NCI-H446 (cell line): ENCODE measurements at regions not wholly inside any gene's neighbourhood (a gene's known extent, or its start where the extent isn't known, plus 50 kb on each side); places are given as distances from the start of the nearest gene placed in this dataset.
A peak's percentile ranks its signal among the peaks of the same experiment; 100 is the strongest.
"Not testable (repeated sequence)": the region's sequence is repeated elsewhere in the genome, so short reads cannot be mapped to it uniquely, and the experiment has no call there.

Experiments
- DNase-seq, 2 experiments: peaks; one replicate each; lab custom pipeline; 2025; lab: John Stamatoyannopoulos, UW

DNA sequence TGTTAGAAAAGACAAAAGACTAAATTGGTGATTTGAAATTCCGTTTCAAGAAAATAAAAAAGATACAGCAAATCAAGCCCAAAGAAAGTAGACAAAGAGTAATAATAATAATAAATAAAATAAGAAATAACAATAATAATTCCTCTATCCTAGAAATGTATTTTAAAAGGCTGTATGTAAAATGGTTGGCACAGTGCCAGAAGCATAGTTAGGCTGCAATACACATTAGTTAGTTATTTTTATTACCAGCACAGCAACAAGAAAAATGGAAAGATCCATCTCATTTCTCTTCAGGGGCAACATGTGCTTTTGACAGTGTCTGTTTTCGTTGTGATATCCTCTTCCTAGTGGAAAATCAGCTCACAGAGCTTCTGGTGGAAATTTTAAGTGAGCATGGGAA lies 174.1 kb upstream of the TMTC1 start:
- DNase-seq, result no peak

DNA sequence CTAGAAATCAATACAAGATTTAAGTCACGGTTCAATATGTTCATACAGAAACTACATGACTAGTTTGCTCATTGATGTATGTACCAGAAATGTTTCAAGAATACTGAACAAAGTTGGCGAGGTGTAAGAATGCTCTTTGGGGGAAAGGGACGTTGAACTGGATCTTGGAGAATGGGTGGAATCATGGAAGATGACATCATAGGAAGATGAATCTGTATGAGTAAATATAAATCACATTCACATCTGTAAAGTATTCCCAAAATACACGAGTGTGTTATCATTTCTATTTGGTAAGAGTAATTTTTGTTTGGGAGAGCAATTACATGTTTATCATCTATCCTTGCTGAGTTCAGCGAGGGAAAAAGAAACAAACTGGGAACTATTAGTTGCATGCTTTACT lies 162.2 kb upstream of the TMTC1 start:
- DNase-seq, result no peak

DNA sequence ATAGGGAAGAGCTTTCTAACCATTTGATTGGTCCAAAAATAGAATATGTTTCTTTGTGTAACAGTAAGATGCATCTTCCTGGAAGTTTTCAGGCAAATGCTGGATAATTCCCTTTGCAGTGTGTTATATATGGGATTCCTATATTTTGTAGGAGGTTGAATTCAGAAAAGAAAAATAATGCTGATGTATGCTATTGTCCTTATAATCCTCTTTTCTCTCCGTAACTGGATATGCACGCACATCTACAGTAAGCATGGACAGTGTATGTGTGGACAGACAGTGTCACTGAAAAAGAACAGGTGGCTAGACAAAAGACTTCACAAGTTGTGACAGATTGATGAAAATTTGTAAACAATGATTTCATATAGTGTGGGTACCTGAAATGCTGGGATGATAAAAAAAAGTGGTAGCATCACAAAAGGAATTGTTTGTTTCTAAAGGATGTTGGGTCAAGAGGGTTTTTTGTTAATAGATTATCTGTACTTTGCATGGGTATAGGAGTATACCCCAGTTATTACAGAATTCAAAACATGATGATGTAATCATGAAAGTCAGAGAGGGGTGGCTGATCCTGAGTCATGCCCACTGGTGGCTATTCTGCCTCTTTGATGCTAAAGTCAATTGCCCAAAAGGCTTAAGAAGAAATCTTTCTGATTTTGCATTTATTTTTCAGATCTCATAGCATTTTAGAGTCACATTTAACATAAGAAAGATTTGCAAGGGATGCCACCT lies 160.7 kb upstream of the TMTC1 start:
- DNase-seq, result no peak

DNA sequence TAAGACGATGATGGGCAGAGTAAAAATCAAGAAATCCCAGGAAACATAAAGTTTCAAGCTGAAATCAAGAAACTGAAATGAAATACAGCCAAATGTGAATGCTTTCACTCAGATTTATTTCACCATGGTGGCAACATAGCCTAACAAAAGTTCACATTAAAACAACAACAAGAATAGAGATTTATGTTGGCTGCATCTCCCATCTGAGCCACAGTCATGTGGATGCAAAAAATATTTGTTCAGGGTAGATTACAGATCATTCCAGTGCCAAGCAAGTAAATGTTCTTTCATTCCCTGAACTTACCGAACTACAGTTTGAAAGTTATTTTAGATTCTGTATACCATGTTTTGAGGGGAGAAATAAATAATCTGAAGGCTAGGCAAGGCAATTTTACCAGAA lies 159.9 kb upstream of the TMTC1 start:
- DNase-seq, result no peak

DNA sequence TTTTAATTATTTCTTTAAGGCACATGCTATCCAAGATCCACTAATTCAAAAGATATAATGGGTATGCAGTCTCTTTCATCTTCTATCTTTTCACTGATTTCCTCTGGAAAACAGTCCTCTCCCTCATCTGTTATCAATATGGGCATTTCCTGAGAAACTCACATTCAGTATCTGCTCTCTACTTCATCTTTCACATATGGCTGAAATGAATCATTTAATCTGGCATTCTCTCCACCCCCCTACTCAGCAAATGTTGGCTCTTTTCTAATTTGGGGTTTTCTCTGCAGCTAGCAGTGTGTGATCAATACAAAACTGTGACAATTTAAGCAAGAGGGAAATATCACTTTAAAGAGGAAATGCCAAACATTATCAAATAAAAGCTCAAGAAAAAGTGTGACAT lies 157.1 kb upstream of the TMTC1 start:
- DNase-seq, result no peak

DNA sequence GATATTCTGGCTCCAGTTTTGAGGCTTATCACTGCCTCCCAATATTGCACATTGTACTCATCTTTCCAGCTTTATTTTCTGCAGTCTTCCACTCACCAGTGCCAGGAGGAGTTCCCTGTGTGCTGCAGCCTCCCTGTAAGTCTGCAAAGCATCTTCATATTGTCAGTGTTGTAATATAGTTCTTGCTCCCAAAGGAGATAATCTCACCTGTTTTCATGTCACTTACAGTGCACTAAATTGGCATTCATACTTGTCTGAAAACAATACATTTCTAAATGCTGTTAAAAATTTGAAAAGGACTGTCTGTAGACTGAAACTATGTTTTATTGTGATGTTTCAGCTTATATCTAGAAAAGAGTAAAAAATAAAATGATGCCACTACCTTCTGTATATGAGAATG lies 146.8 kb upstream of the TMTC1 start:
- DNase-seq, result no peak

DNA sequence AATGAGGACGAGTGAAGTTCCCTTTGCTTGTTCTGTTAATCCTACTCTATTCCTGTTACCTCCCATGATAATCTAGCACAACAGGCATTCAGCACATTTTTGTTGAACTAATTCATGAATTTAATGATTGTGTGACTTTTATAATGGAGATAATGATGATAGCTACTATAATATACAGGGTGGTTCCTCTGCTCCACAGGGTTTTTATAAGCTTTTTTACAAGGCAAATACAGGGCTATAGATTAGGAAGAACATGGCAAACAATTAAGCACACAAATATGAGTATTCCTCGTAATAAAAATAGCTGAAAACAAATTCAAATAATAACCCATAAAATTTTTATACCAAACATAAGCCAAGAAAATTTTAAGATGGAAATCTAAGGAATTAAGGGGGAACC lies 145.6 kb upstream of the TMTC1 start:
- DNase-seq, result no peak

DNA sequence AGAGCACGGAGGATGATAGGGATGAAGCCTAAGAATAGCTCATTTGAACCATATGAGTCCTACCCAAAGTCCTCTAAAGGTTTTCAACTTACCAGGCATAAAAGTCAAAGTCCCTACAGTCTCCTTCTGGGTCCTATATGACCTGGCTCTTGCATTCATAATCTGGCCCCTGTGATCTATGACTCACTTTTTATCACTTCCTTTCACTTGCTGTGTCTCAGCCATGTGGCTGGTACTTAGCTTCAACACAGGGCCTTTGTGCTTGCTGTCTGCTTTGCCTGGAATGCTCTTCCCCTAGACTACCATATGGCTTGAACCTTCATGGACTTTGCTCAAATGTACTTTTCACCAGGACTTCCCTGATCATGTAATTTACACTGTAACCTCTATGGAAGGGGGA lies 137.6 kb upstream of the TMTC1 start:
- DNase-seq, result no peak

DNA sequence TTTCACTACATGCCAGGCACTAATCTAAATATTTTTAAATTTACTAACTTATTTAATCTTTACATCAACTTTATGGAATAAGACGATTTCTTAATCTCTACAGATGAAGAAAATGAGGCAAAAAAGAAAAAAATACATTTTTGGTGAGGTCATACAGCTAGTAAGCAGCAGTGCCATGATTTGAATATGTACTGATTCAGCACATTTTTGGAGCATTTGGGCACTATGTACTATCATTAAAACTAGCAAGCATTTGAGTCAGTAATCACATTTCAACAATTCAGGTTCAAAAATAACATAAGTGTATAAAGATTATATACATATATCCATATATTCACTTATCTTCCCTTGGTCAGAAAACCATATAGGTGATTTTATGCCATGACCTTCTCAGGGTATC lies 124.4 kb upstream of the TMTC1 start:
- no peak for DNase-seq

DNA sequence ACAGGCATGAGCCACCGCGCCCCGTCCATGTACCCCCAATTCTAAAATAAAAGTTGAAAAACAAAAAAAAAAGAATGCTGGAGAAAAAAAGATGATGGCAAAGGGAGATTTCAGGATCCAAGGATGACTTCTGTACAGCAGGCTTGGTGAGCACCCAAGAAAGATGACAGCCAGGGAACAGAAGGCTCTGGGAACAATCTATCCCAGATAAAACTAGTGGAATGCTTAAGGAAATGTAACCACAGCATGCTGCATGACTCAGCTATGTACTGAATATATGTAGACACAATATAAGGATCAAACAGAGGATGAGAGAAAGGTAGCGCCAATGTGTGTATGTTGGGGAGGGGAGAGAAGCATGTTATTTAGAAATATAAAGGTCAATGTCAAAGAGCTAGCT lies 123.7 kb upstream of the TMTC1 start:
- no peak for DNase-seq

DNA sequence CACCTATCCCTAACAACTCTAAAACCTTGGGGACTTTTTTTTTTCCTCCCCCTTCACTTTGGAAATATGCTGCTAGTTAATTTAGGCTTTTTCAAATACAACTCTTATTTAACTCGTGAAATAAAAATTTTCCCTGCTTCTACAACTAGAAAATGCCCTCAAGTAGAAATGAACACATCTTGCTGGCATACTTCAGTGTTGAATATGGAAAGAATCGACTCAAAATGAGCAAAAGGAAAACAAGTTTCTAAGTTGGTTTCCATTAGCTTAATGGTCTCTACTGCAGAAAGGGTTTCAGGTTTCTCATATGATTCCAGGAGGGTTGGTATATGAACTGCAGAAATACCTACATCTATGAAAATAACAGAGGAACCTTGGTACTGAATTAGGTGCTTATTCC lies 118.3 kb upstream of the TMTC1 start:
- no peak for DNase-seq

DNA sequence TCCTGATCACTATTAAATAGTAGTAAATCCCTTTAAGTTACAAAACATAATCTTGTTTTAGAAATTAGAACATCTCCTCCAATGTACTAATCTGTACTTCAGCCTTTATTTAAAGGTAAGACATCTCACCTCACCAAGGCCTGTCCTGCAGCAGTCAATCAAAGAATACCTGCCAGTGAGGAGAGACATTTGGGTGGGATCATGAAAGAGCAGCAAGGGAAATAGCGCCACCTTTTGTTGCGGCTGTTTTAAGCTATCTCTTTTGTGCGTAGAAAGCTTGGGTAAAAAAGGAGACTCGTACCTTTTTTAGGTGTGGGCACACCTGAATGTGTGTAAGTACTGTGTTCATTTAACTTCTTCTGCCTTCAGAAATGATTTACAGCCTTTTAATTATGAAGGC lies 117.8 kb upstream of the TMTC1 start:
- no peak for DNase-seq

DNA sequence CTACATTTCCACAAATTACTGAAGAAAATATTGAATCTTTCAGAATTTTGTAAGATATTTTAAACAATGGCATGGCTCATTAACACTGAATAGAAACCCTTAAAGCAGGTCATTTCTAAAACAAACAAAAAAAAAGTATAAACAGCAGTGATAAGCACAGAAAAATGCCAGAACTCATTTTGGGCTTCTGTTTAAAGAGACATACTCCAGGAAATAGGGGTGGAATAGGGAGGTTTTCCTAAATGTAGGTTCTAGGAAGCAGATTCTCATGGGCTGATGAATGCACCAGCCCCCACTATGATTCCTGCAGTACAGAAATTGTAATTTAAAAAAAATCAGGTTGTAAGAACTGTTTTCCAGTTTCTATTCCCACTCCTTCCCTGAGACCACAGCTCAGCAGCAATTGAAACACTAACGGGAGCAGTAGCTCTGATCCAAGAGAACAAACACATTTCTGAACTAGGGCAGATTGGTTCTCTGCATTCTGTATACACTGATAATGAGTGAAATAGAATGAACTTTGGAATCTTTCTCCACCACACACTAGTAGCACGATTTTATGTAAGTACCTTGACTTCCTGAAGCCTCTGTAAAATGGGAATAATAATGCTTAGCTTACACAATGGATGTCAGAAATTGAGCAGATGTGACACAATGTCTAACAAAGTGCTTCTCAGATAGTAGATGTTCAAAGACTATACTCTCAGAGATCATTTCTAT lies 115.6 kb upstream of the TMTC1 start:
- no peak for DNase-seq

DNA sequence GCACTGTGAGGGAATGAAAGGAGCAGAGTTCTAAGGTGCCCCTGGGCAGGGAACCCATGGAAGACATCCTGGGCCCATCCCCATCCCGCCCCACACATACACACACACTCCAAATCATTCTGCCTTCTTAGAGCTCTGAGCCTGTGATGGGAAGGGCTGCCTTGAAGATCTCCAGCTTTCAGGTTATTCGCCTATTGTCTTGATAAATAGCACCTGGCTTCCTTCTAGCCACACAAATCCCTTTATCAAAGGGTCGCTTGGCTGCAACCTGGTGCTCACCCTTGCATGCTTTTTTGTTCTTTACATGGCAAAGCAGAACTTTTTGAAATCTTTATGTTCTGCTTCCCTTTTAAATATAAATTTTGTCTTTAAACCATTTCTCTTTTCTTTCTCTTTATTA lies 112.2 kb upstream of the TMTC1 start:
- DNase-seq, result no peak

DNA sequence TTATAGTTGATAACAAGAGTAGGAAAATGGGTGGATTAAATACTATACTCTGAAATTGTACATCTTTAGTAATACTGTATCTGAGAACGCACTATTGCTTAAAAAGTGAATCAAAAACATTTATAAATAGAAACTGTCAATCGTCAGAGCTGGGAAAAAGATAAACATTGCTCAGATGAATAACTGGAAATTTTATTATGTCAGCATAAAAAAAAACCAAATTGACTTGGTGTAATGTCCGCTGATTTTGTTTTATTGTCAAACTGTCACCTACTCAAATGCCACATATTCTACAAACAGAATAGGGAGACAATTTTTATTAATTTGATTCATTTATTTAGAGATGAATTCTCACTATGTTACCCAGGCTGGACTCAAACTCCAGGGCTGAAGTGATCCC lies 109.3 kb upstream of the TMTC1 start:
- DNase-seq, result no peak

DNA sequence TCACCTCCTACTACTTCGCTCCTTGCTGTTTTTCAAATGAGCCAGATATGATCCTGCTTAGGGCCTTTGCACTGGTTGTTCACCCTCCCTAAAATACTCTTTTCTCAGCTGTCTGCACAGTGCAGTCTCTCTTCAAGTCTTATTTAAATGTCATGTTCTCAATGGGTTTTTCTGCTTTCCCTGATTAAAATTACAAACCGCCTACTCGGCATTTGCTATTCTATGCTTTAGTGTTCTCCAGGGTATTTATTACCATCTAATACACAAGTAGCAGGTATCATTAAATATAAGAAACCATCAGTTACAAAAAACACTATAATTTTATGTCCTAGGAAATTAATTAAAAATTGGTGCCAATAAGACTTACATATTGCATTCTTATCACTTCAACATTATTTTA lies 108.0 kb upstream of the TMTC1 start:
- DNase-seq, result no peak

DNA sequence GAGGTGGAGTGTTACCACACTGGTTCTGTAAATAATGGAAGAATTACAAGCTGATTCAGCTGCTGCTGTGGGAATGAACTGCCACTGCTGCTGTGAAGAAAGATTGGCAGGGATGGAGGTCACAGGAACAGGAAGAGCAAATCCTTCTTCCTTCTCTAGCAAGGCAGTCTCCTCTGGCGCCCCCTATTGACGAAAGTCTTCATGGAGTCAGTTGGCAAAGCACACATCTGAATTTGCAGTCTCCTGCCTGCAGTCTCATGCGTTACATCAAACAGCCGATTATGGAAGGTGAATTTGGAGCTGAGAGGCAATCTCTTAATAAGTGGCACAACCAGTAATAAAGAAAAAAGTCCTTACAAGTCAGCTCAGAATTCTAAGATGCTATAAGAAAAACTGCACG lies 106.0 kb upstream of the TMTC1 start:
- DNase-seq, result peak in 1 of 2 experiments; percentile 30

DNA sequence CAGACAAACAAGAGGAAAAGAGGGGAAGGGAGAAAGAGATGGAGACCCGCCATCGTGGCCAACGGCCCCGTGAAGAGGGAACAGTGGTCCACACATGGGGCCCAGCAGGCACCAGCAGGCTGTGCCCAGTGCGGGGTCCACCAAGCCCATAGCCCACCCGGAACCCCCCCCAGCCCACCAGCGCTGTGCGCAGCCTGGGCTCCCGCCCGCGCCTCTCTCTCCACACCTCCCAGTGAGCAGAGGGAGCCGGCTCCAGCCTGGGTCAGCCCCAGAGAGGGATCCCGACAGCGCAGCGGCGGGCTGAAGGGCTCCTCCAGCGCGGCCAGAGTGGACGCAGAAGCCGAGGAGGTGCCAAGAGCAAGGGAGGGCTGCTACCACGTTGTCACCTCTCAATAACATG lies 105.0 kb upstream of the TMTC1 start:
- DNase-seq, result no peak

DNA sequence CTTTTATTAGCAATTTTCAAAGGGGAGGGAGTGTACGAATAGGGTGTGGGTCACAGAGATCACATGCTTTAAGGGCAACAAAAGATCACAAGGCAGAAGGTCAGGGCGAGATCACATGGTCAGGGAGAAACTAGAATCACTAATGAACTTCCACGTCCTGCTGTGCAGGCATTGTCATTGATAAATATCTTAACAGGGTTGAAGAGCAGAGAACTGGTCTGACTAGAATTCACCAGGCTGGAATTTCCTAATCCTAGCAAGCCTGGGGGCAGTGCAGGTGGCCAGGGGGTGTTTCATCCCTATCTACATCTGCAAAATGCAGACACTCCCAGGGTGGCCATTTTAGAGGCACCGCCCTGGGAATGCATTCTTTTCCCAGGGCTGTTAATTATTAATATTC lies 101.2 kb upstream of the TMTC1 start:
- not testable (repeated sequence) for DNase-seq

DNA sequence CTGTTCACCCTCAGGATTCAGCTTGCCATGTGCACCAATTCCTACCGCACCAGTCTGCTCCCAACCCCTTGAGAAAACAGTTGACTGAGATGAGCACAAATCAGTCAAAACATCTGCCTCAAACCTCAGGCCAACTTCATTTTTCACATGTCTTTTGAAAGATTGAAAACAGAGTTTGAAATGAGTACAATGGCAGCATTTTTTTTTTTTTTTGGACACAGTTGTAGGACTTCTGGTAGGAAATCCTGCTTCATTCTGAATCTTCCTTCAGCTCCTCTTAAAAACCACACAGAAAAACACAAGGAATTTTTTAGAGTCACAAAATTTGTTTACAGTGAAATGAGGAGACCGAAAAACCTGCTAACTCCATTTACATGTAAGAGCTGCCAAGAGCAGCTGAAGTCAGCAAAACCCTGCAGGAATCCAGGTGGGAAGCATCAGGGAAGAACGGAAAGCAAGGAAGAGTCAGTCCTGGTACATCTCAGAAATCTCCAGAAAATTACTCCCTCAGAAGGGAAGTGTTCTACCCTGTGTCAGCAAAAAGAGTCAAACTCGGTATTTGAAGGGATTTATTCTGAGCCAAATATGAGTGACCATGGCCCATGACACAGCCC lies 100.3 kb upstream of the TMTC1 start:
- DNase-seq, result peak in 1 of 2 experiments; percentile 40

DNA sequence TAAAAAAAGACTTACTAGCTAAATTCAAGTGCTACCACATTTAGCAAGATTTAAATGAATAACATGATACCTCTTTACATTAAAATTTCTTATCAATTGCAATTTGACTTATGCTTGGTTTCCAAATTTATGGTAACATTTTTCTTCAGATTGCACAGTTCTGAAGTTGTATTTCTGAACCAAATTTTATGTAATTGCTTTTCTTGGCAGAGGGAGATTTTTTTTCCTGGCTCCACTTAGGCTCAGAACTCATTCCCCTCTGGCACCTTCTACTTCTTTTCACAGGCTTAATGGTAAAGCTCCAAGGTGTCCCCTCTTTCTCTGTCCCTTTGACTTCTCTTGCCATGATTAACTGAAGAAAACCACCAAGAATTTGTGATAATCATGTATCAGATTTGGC lies 99.8 kb upstream of the TMTC1 start:
- DNase-seq, result peak; percentile 34 to 36

DNA sequence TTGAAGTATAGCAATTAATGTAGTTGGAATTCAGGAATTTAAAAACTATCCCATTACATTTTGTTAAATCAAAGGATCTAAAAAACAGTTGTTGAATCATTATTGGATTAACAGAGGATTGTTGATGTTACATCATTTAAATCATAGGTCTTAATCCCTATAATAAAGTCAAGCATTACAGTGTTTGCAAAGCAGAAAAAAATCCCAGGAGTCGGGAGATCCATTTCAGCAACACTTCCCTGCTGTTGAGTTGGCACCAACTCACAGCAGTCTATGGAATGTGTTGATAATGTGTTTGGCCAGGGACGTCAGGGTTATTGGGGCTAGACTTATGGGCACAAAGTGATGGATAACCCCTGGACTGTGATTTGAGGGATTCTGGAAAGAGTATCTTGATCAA lies 99.1 kb upstream of the TMTC1 start:
- DNase-seq, result peak; percentile 10 to 40

DNA sequence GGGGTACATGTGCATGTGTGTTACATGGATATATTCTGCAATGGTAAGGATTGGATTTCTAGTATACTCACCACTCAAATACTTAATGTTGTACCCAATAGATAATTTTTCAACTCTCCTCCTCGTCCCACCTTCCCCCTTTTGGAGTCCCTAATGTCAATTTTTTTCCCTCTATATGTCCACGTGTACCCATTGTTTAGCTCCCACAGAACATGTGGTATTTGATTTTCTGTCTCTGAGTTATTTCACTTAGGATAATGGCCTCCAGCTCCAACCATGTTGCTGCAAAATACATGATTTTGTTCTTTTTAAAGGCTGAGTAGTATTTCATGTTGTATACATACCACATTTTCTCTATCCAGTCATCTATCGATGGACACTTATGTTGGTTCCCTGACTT lies 97.2 kb upstream of the TMTC1 start:
- no peak for DNase-seq
